H9 (cell line): ENCODE measurements at regions not wholly inside any gene's neighbourhood (a gene's known extent, or its start where the extent isn't known, plus 50 kb on each side); places are given as distances from the start of the nearest gene placed in this dataset.

ENCODE experiments used
- DNase-seq: peaks from one replicate; pipeline ENCODE4 v3.0.0-alpha.2; 2017
- H2AFZ ChIP-seq: one replicate; pipeline ENCODE4 v1.6.1; 2013; ENCODE audit warnings: mild to moderate bottlenecking, low read length, control low read depth, moderate library complexity
- H2AK5ac ChIP-seq: 2 replicates; pipeline ENCODE4 v1.6.1; 2013; ENCODE audit warnings: low read length, control low read depth, mixed read lengths; ENCODE audit not compliant: insufficient read length
- H2BK120ac ChIP-seq: one replicate; pipeline ENCODE4 v1.6.1; 2013; ENCODE audit warnings: low read depth, mild to moderate bottlenecking, low read length, control low read depth, inconsistent platforms; ENCODE audit not compliant: poor library complexity, severe bottlenecking
- H2BK12ac ChIP-seq: 2 replicates; pipeline ENCODE4 v1.6.1; 2013; ENCODE audit warnings: low read length, control low read depth, mixed read lengths, low read depth; ENCODE audit not compliant: insufficient read length
- H2BK15ac ChIP-seq: 2 replicates; pipeline ENCODE4 v1.6.1; 2013; ENCODE audit warnings: low read depth, low read length, control low read depth
- H2BK20ac ChIP-seq: one replicate; pipeline ENCODE4 v1.6.1; 2013; ENCODE audit warnings: low read depth, mild to moderate bottlenecking, low read length, control low read depth, inconsistent platforms; ENCODE audit not compliant: poor library complexity, severe bottlenecking
- H2BK5ac ChIP-seq: 2 replicates; pipeline ENCODE4 v1.6.1; 2013; ENCODE audit warnings: low read length, control low read depth, mixed read lengths; ENCODE audit not compliant: insufficient read length
- H3K14ac ChIP-seq: 2 replicates; pipeline ENCODE4 v1.6.1; 2013; ENCODE audit warnings: low read length, control low read depth; ENCODE audit not compliant: insufficient read depth
- H3K18ac ChIP-seq: 2 replicates; pipeline ENCODE4 v1.6.1; 2013; ENCODE audit warnings: low read depth, mild to moderate bottlenecking, mixed read lengths, low read length, control low read depth; ENCODE audit not compliant: insufficient read length
- H3K23ac ChIP-seq: 2 replicates; pipeline ENCODE4 v1.6.1; 2013; ENCODE audit warnings: low read length, control low read depth, mixed read lengths, low read depth; ENCODE audit not compliant: insufficient read length
- H3K23me2 ChIP-seq: 2 replicates; pipeline ENCODE4 v1.6.1; 2013; ENCODE audit warnings: low read depth, mild to moderate bottlenecking, mixed read lengths, low read length, control low read depth; ENCODE audit not compliant: insufficient read length, poor library complexity, severe bottlenecking
- H3K27ac ChIP-seq: 2 replicates; pipeline ENCODE4 v1.5.1; 2013; ENCODE audit warnings: low read length, control low read depth, mixed read lengths, low read depth; ENCODE audit not compliant: insufficient read length
- H3K27me3 ChIP-seq: 2 replicates; pipeline ENCODE4 v1.6.1; 2013; ENCODE audit warnings: low read length, control low read depth, inconsistent platforms; ENCODE audit not compliant: insufficient read depth
- H3K4ac ChIP-seq: 2 replicates; pipeline ENCODE4 v1.6.1; 2013; ENCODE audit warnings: low read depth, mild to moderate bottlenecking, control low read depth, inconsistent platforms, low read length, moderate library complexity
- H3K4me1 ChIP-seq: 2 replicates; pipeline ENCODE4 v1.6.1; 2013; ENCODE audit warnings: low read length, control low read depth, inconsistent platforms; ENCODE audit not compliant: insufficient read depth
- H3K4me2 ChIP-seq: 2 replicates; pipeline ENCODE4 v1.6.1; 2013; ENCODE audit warnings: low read length, control low read depth, mixed read lengths; ENCODE audit not compliant: insufficient read length, insufficient read depth
- H3K56ac ChIP-seq: 2 replicates; pipeline ENCODE4 v1.6.1; 2013; ENCODE audit warnings: low read depth, mild to moderate bottlenecking, mixed read lengths, low read length, control low read depth; ENCODE audit not compliant: insufficient read length
- H3K79me1 ChIP-seq: 2 replicates; pipeline ENCODE4 v1.6.1; 2013; ENCODE audit warnings: low read depth, mild to moderate bottlenecking, moderate library complexity, low read length, control low read depth, inconsistent platforms; ENCODE audit not compliant: insufficient read depth, poor library complexity, severe bottlenecking
- H3K79me2 ChIP-seq: 2 replicates; pipeline ENCODE4 v1.6.1; 2013; ENCODE audit warnings: low read length, control low read depth, inconsistent platforms; ENCODE audit not compliant: insufficient read depth
- H3K9ac ChIP-seq: 2 replicates; pipeline ENCODE4 v1.6.1; 2013; ENCODE audit warnings: low read length, control low read depth, mixed read lengths; ENCODE audit not compliant: insufficient read length; ENCODE audit errors: extremely low read depth
- H3K9me3 ChIP-seq: one replicate; pipeline ENCODE4 v1.6.1; 2013; ENCODE audit warnings: low read depth, low read length, inconsistent platforms; ENCODE audit not compliant: control insufficient read depth
- H3T11ph ChIP-seq: one replicate; pipeline ENCODE4 v1.6.1; 2013; ENCODE audit warnings: mild to moderate bottlenecking, low read length, control low read depth, inconsistent platforms
- H4K20me1 ChIP-seq: one replicate; pipeline ENCODE4 v1.6.1; 2013; ENCODE audit not compliant: control insufficient read depth, insufficient read length, insufficient read depth
- H4K5ac ChIP-seq: 2 replicates; pipeline ENCODE4 v1.6.1; 2013; ENCODE audit warnings: low read depth, mild to moderate bottlenecking, mixed read lengths, low read length, control low read depth; ENCODE audit not compliant: insufficient read length
- H4K8ac ChIP-seq: replicated peaks from 2 replicates; pipeline ENCODE4 v1.6.1; 2013; ENCODE audit warnings: low read length, control low read depth, mixed read lengths, low read depth; ENCODE audit not compliant: insufficient read length
- H4K91ac ChIP-seq: 2 replicates; pipeline ENCODE4 v1.6.1; 2013; ENCODE audit warnings: low read depth, mild to moderate bottlenecking, moderate library complexity, mixed read lengths, low read length, control low read depth; ENCODE audit not compliant: insufficient read length
- H3K27ac Mint-ChIP-seq, 3 experiments: 2 replicates in 2 of 3; 3 replicates in 1 of 3; pipeline ENCODE4 v1.8.0; 2020 to 2021; ENCODE audit warnings: mixed read lengths in 3 of 3, mild to moderate bottlenecking in 1 of 3, moderate library complexity in 1 of 3
- H3K27me3 Mint-ChIP-seq: 2 replicates; pipeline ENCODE4 v1.8.0; 2021; ENCODE audit warnings: low read depth, mild to moderate bottlenecking, moderate library complexity, mixed read lengths
- H3K36me3 Mint-ChIP-seq, 3 experiments: 2 replicates in 2 of 3; 3 replicates in 1 of 3; pipeline ENCODE4 v1.8.0; 2020 to 2021; ENCODE audit warnings: low read depth in 3 of 3, mixed read lengths in 3 of 3; ENCODE audit not compliant: insufficient read depth in 1 of 3
- H3K4me1 Mint-ChIP-seq, 2 experiments: 2 replicates each; pipeline ENCODE4 v1.8.0; 2020; ENCODE audit warnings: mixed read lengths in 2 of 2
- H3K4me3 Mint-ChIP-seq, 2 experiments: 2 replicates in 1 of 2; 3 replicates in 1 of 2; pipeline ENCODE4 v1.8.0; 2020 to 2021; ENCODE audit warnings: mild to moderate bottlenecking in 2 of 2, mixed read lengths in 2 of 2, moderate library complexity in 1 of 2
- H3K9me3 Mint-ChIP-seq, 2 experiments: 2 replicates in 1 of 2; 3 replicates in 1 of 2; pipeline ENCODE4 v1.8.0; 2020; ENCODE audit warnings: mild to moderate bottlenecking in 2 of 2, mixed read lengths in 2 of 2, moderate library complexity in 1 of 2
- WGBS: extraction: QIAGEN DNeasy Blood & Tissue Kit; methylation state at CpG from one replicate; pipeline ENCODE4 v1.1.7; 2013; ENCODE audit warnings: missing lambda C conversion rate, low lambda C conversion rate, mixed read lengths; ENCODE audit not compliant: insufficient read length; ENCODE audit errors: extremely low coverage; 5-methylcytosine and 5-hydroxymethylcytosine counted together
- TF ChIP-seq, protein P1 (sequence below): fragments of 200-600 bp; sonication (generic); conservative IDR thresholded peaks from 3 replicates; pipeline ENCODE4 v1.8.0; 2021; ENCODE audit warnings: antibody characterized with exemption, mild to moderate bottlenecking

DNA sequence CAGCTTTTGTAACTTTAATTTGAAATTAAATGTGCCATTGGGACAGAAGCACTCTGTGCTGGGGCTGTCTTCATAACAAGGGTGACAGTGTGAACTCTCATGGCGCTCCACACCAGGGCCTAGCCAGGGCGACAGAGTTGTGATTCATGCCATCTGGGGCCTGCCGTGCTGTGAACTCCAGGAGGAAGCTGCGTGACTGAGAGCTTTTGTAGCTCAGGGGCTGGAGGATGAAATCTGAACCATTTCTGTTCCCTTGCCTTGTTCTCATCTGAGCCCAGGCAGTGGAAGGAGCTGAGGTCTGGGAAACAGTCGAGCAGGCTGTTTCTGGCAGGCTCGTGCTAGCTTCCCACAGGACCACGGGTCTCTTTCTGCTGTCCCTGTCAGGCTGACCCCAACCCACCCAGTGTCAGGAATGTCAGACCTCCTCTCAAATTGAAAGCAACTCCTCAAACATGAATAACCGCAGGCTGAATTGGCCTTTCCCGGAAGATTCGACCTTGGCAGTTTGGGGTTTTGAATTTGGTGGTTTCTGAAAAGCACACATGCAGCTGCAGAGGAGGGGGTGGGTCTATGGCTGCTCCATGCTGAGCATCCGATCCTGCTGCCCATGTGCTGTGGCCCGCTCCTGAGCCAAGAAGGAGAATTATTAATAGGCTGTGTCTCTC, 69.2 kb upstream of the RPS23 start:
- Mint-ChIP-seq H3K4me3 (no peak overlapping the region), H3K36me3 (no peaks in the 10 kb centered on the region), H3K9me3 (no peaks in the 10 kb centered on the region), H3K27ac (no peak overlapping the region), H3K27me3 (no peaks in the 10 kb centered on the region), H3K4me1 (peaks cover 12% of the 10 kb centered on the region in 2 experiments)
- Histone ChIP-seq H2BK12ac (no peak overlapping the region), H2BK15ac (no peak overlapping the region), H2AFZ (no peak overlapping the region), H4K91ac (no peak overlapping the region), H3K9me3 (no peaks in the 10 kb centered on the region), H2AK5ac (no peak overlapping the region), H3K18ac (peak overlapping the region; percentile 2), H3K4me1 (no peaks in the 10 kb centered on the region), H3K4ac (no peak overlapping the region), H3K79me1 (no peaks in the 10 kb centered on the region), H2BK20ac (no peak overlapping the region), H4K20me1 (no peaks in the 10 kb centered on the region), H4K8ac (no peak overlapping the region), H3K79me2 (no peaks in the 10 kb centered on the region), H3K27me3 (no peaks in the 10 kb centered on the region), H3K23me2 (no peaks in the 10 kb centered on the region), H3K27ac (no peak overlapping the region), H3K56ac (no peak overlapping the region), H2BK120ac (no peak overlapping the region), H3K23ac (no peak overlapping the region), H4K5ac (no peak overlapping the region), H3K14ac (no peak overlapping the region; the same call in 1 of the 2 replicates), H3T11ph (no peak overlapping the region), H3K4me2 (no peak overlapping the region), H2BK5ac (no peak overlapping the region), H3K9ac (no peak overlapping the region)
- no CpG with 5 or more reads among the region's 12 CpGs for WGBS
- DNase-seq = no peak
- TF ChIP-seq, protein P1, sequence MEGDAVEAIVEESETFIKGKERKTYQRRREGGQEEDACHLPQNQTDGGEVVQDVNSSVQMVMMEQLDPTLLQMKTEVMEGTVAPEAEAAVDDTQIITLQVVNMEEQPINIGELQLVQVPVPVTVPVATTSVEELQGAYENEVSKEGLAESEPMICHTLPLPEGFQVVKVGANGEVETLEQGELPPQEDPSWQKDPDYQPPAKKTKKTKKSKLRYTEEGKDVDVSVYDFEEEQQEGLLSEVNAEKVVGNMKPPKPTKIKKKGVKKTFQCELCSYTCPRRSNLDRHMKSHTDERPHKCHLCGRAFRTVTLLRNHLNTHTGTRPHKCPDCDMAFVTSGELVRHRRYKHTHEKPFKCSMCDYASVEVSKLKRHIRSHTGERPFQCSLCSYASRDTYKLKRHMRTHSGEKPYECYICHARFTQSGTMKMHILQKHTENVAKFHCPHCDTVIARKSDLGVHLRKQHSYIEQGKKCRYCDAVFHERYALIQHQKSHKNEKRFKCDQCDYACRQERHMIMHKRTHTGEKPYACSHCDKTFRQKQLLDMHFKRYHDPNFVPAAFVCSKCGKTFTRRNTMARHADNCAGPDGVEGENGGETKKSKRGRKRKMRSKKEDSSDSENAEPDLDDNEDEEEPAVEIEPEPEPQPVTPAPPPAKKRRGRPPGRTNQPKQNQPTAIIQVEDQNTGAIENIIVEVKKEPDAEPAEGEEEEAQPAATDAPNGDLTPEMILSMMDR = no peak
